HEK293T (cell line): ENCODE measurements at regions not wholly inside any gene's neighbourhood (a gene's known extent, or its start where the extent isn't known, plus 50 kb on each side); places are given as distances from the start of the nearest gene placed in this dataset.

ENCODE experiments used
- BHLHE40 ChIP-seq: fragments of 450-650 bp; IDR thresholded peaks from 2 replicates; pipeline ENCODE4 v1.6.1; 2016; ENCODE audit warnings: mild to moderate bottlenecking, moderate library complexity, borderline replicate concordance
- CTBP1 ChIP-seq: fragments of 450-650 bp; IDR thresholded peaks from 2 replicates; pipeline ENCODE4 v1.6.1; 2016; ENCODE audit warnings: borderline replicate concordance
- ELF4 ChIP-seq: fragments of 450-650 bp; IDR thresholded peaks from 2 replicates; pipeline ENCODE4 v1.6.1; 2017; ENCODE audit warnings: antibody characterized with exemption
- FOXA1 ChIP-seq: fragments of 450-650 bp; IDR thresholded peaks from 2 replicates; pipeline ENCODE4 v1.6.1; 2016; ENCODE audit warnings: mild to moderate bottlenecking
- FOXM1 ChIP-seq: fragments of 450-650 bp; IDR thresholded peaks from 2 replicates; pipeline ENCODE4 v1.6.1; 2017; ENCODE audit warnings: mild to moderate bottlenecking, borderline replicate concordance
- HDGF ChIP-seq: fragments of 450-650 bp; IDR thresholded peaks from 2 replicates; pipeline ENCODE4 v1.6.1; 2017; ENCODE audit warnings: antibody characterized with exemption, borderline replicate concordance
- NFRKB ChIP-seq: fragments of 450-650 bp; IDR thresholded peaks from 2 replicates; pipeline ENCODE4 v1.6.1; 2016; ENCODE audit warnings: mild to moderate bottlenecking, moderate library complexity
- PKNOX1 ChIP-seq: fragments of 450-650 bp; IDR thresholded peaks from 2 replicates; pipeline ENCODE4 v1.6.1; 2016
- SP1 ChIP-seq: fragments of 450-650 bp; IDR thresholded peaks from 2 replicates; pipeline ENCODE4 v1.6.1; 2017
- TARDBP ChIP-seq: fragments of 450-650 bp; IDR thresholded peaks from 2 replicates; pipeline ENCODE4 v1.6.1; 2016

GRCh38 chr15:39128746-39129145 lies 452.1 kb upstream of the THBS1 start:
- TF ChIP-seq FOXA1 (no peak), PKNOX1 (no peak), TARDBP (no peak), FOXM1 (no peak), HDGF (no peak), NFRKB (no peak), SP1 (no peak), ELF4 (no peak), CTBP1 (no peak), BHLHE40 (no peak)
